Neuronal stem cell (in vitro differentiated cells): ENCODE measurements at regions not wholly inside any gene's neighbourhood (a gene's known extent, or its start where the extent isn't known, plus 50 kb on each side); places are given as distances from the start of the nearest gene placed in this dataset.

Experiments used
- DNase-seq: peaks from one replicate; pipeline ENCODE4 v3.0.0-alpha.2; 2013; ENCODE audit warnings: low spot score
- H2AFZ ChIP-seq: one replicate; pipeline ENCODE4 v1.6.1; 2013; ENCODE audit warnings: mild to moderate bottlenecking, low read length, inconsistent platforms
- H2AK5ac ChIP-seq: 2 replicates; pipeline ENCODE4 v1.6.1; 2013; ENCODE audit warnings: low read depth, mild to moderate bottlenecking, inconsistent platforms, low read length, moderate library complexity, mixed read lengths
- H2BK120ac ChIP-seq: 2 replicates; pipeline ENCODE4 v1.6.1; 2013; ENCODE audit warnings: low read depth, mild to moderate bottlenecking, inconsistent platforms, low read length, moderate library complexity, mixed read lengths
- H2BK12ac ChIP-seq: one replicate; pipeline ENCODE4 v1.6.1; 2013; ENCODE audit warnings: low read length, inconsistent platforms
- H2BK15ac ChIP-seq: 2 replicates; pipeline ENCODE4 v1.6.1; 2013; ENCODE audit warnings: mild to moderate bottlenecking, low read length, inconsistent platforms, mixed read lengths
- H2BK5ac ChIP-seq: one replicate; pipeline ENCODE4 v1.6.1; 2013; ENCODE audit warnings: inconsistent platforms, mild to moderate bottlenecking, low read length, moderate library complexity
- H3K14ac ChIP-seq: one replicate; pipeline ENCODE4 v1.6.1; 2013; ENCODE audit warnings: low read length, inconsistent platforms
- H3K18ac ChIP-seq: 2 replicates; pipeline ENCODE4 v1.6.1; 2013; ENCODE audit warnings: low read length, inconsistent platforms
- H3K23ac ChIP-seq: 2 replicates; pipeline ENCODE4 v1.6.1; 2013; ENCODE audit warnings: low read depth, mild to moderate bottlenecking, mixed read lengths, low read length, inconsistent platforms; ENCODE audit not compliant: poor library complexity
- H3K27ac ChIP-seq: replicated peaks from 3 replicates; pipeline ENCODE4 v1.5.1; 2013; ENCODE audit warnings: low read length, inconsistent platforms
- H3K27me3 ChIP-seq, 3 experiments: 2 replicates each; pipeline ENCODE4 v1.6.1; 2013; ENCODE audit warnings: low read length in 3 of 3, mild to moderate bottlenecking in 2 of 3, inconsistent platforms in 1 of 3, low read depth in 1 of 3, mixed read lengths in 1 of 3, moderate library complexity in 1 of 3; ENCODE audit not compliant: control insufficient read depth in 3 of 3, insufficient read depth in 3 of 3
- H3K36me3 ChIP-seq, 2 donors: replicated peaks in 1 of 2; 2 replicates each; pipeline ENCODE4 v1.6.1; 2013; ENCODE audit warnings: low read length in 2 of 2; ENCODE audit not compliant: control insufficient read depth in 2 of 2, insufficient read depth in 2 of 2
- H3K4ac ChIP-seq: 2 replicates; pipeline ENCODE4 v1.6.1; 2013; ENCODE audit warnings: inconsistent platforms, mild to moderate bottlenecking, low read length, moderate library complexity
- H3K4me1 ChIP-seq, 2 donors: 1 replicate in 1 of 2; 2 replicates in 1 of 2; pipeline ENCODE4 v1.6.1; 2013; ENCODE audit warnings: low read length in 2 of 2, low read depth in 1 of 2; ENCODE audit not compliant: control insufficient read depth in 2 of 2, insufficient read depth in 1 of 2
- H3K4me2 ChIP-seq: one replicate; pipeline ENCODE4 v1.6.1; 2013; ENCODE audit warnings: mild to moderate bottlenecking, low read length, inconsistent platforms; ENCODE audit not compliant: insufficient read depth, poor library complexity, severe bottlenecking
- H3K4me3 ChIP-seq, 2 donors: 2 replicates each; pipeline ENCODE4 v1.5.1; 2013; ENCODE audit warnings: low read length in 2 of 2, mild to moderate bottlenecking in 2 of 2, inconsistent platforms in 1 of 2, moderate library complexity in 1 of 2
- H3K79me1 ChIP-seq: one replicate; pipeline ENCODE4 v1.6.1; 2013; ENCODE audit warnings: low read depth, mild to moderate bottlenecking, inconsistent platforms, low read length, moderate library complexity
- H3K9ac ChIP-seq: one replicate; pipeline ENCODE4 v1.6.1; 2013; ENCODE audit warnings: mild to moderate bottlenecking, low read depth, low read length, inconsistent platforms; ENCODE audit not compliant: poor library complexity
- H3K9me3 ChIP-seq, 2 donors: replicated peaks in 1 of 2; 2 replicates each; pipeline versions ENCODE3 to v1.6.1; 2013; ENCODE audit warnings: low read length in 2 of 2, mild to moderate bottlenecking in 2 of 2, inconsistent platforms in 1 of 2, low read depth in 1 of 2, mixed read lengths in 1 of 2, moderate library complexity in 1 of 2; ENCODE audit not compliant: control insufficient read depth in 2 of 2, insufficient read depth in 1 of 2
- H4K8ac ChIP-seq: one replicate; pipeline ENCODE4 v1.6.1; 2013; ENCODE audit warnings: low read depth, mild to moderate bottlenecking, inconsistent platforms, low read length, moderate library complexity
- H4K91ac ChIP-seq: one replicate; pipeline ENCODE4 v1.6.1; 2013; ENCODE audit warnings: low read length, low read depth, mild to moderate bottlenecking, inconsistent platforms; ENCODE audit not compliant: poor library complexity
- WGBS, 2 donors: extraction: QIAGEN DNeasy Blood & Tissue Kit; methylation state at CpG; one replicate each; pipeline ENCODE4 v1.1.7; 2013; ENCODE audit warnings: missing lambda C conversion rate in 2 of 2, mixed read lengths in 1 of 2; ENCODE audit not compliant: insufficient read length in 2 of 2, insufficient replicate concordance in 1 of 2; ENCODE audit errors: extremely low coverage in 2 of 2; 5-methylcytosine and 5-hydroxymethylcytosine counted together

DNA sequence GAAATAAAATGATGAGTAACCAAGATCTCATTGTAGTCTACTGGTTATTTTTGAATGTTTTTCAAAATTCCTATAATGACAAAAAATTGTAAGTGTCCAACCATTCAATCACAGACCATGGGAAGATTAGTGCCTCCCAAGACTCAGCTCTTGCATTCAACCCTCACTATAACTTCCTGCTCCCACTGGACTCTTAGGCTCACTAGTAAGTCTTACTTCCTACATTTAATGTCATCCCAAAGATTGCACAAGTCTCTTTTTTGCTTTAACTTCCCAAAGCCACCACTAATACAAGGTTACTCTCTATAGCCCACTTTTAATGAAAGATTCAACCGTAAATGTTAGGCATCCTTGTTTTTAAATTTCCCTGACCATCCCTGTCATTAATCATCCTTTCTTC lies 111.9 kb upstream of the NRBF2 start:
- no peak overlapping the region for H4K8ac ChIP-seq
- H3K14ac ChIP-seq = no peak overlapping the region
- no peak for DNase-seq
- no peak overlapping the region for H3K4ac ChIP-seq
- H3K9me3 ChIP-seq = no peaks in the 10 kb centered on the region
- H3K79me1 ChIP-seq = no peaks in the 10 kb centered on the region
- H2BK12ac ChIP-seq = no peak overlapping the region
- no peak overlapping the region for H2BK120ac ChIP-seq
- no peak overlapping the region for H3K4me2 ChIP-seq
- H3K18ac ChIP-seq = no peak overlapping the region
- H3K9ac ChIP-seq = no peak overlapping the region
- H2BK5ac ChIP-seq = no peak overlapping the region
- no peak overlapping the region for H2AK5ac ChIP-seq
- H3K4me1 ChIP-seq = no peaks in the 10 kb centered on the region
- H4K91ac ChIP-seq = no peak overlapping the region
- no peak overlapping the region for H3K23ac ChIP-seq
- H2AFZ ChIP-seq = no peak overlapping the region
- WGBS, 2 donors = no CpG with 5 or more reads among the region's 1 CpG
- H3K36me3 ChIP-seq = no peaks in the 10 kb centered on the region
- H3K27me3 ChIP-seq = no peaks in the 10 kb centered on the region
- H3K4me3 ChIP-seq = no peak overlapping the region
- H2BK15ac ChIP-seq = no peak overlapping the region
- no peak overlapping the region for H3K27ac ChIP-seq

DNA sequence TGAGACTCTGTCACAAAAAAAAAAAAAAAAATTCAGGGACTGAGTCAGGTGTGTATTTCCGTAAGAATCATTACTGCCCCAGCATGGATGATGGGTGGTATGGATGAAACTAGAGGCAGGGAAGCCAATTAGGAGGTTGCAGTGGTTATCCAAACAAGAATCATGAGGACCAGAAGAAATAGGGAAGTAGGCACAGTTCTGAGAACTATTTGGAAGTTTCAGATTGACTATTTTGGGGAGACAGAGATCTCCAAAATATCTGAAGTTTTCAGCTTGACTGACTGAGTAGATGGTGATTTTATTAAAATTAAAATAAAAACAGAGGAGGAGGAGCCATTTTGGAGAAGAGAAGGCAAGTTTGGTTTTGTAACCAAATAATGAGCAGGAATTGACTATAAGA lies 119.4 kb upstream of the NRBF2 start:
- Histone ChIP-seq H3K4me1 (no peaks in the 10 kb centered on the region), H3K4me3 (no peak overlapping the region), H3K18ac (no peak overlapping the region), H3K9ac (no peak overlapping the region), H2BK5ac (no peak overlapping the region), H2BK15ac (no peak overlapping the region), H3K36me3 (no peaks in the 10 kb centered on the region), H3K27ac (no peak overlapping the region), H2BK120ac (no peak overlapping the region), H3K79me1 (no peaks in the 10 kb centered on the region), H2AFZ (no peak overlapping the region), H3K9me3 (no peaks in the 10 kb centered on the region), H3K4me2 (no peak overlapping the region), H3K14ac (no peak overlapping the region), H2BK12ac (no peak overlapping the region), H3K4ac (no peak overlapping the region), H4K8ac (no peak overlapping the region), H3K27me3 (no peaks in the 10 kb centered on the region), H4K91ac (no peak overlapping the region), H2AK5ac (no peak overlapping the region), H3K23ac (no peak overlapping the region)
- no peak for DNase-seq
- WGBS, 2 donors = no CpG with 5 or more reads among the region's 1 CpG

DNA sequence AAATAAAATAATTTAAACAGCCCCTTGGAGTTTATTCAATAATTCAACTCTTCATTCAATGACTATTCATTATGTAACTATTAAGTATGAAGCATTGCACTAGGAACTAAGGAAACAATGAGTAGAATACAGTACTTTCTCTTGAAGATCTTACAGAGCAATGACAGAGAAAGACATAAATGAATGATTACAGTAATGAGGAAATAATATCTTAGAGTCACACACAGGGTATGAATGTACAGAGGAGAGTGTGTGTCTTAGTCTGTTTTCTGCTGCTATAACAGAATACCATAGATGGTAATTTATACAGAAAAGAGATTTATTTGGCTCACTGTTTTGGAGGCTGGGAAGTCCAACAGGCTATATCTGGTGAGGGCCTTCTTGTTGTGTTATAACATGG lies 120.5 kb upstream of the NRBF2 start:
- H3K4me3 ChIP-seq = no peak overlapping the region
- H3K9me3 ChIP-seq = no peaks in the 10 kb centered on the region
- no peak overlapping the region for H3K23ac ChIP-seq
- no peak overlapping the region for H4K8ac ChIP-seq
- no peak overlapping the region for H3K9ac ChIP-seq
- H2BK120ac ChIP-seq = no peak overlapping the region
- H3K4me1 ChIP-seq = no peaks in the 10 kb centered on the region
- no peak overlapping the region for H2AK5ac ChIP-seq
- no peak overlapping the region for H4K91ac ChIP-seq
- H3K36me3 ChIP-seq = no peaks in the 10 kb centered on the region
- H2BK12ac ChIP-seq = no peak overlapping the region
- no peak overlapping the region for H3K4ac ChIP-seq
- H3K27ac ChIP-seq = no peak overlapping the region
- H2BK15ac ChIP-seq = no peak overlapping the region
- H3K79me1 ChIP-seq = no peaks in the 10 kb centered on the region
- H2BK5ac ChIP-seq = no peak overlapping the region
- H2AFZ ChIP-seq = no peak overlapping the region
- DNase-seq = no peak
- H3K27me3 ChIP-seq = no peaks in the 10 kb centered on the region
- H3K4me2 ChIP-seq = no peak overlapping the region
- no peak overlapping the region for H3K18ac ChIP-seq
- H3K14ac ChIP-seq = no peak overlapping the region

DNA sequence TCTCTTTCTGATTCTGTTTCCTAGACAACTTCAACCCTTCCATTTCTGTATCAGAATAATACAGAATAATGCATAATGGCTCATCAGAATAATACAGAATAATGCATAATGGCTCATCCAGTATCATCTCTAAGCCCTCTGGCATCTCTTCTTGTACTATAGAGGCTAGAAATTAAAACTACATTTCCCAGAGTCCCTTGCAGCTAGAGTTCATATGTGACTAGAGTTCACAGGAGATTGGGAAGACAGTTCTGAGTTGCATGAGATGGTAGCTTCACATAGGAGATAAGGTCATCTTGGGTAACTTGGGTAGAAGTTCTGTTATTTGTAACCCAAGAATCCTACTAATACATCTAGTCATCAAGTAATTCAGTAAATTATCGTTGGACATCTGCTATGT lies 122.9 kb upstream of the NRBF2 start:
- no peak overlapping the region for H3K4ac ChIP-seq
- no peak overlapping the region for H3K9ac ChIP-seq
- no peaks in the 10 kb centered on the region for H3K27me3 ChIP-seq
- no peak overlapping the region for H3K4me3 ChIP-seq
- H4K91ac ChIP-seq = no peak overlapping the region
- no peak overlapping the region for H2AFZ ChIP-seq
- H3K36me3 ChIP-seq = no peaks in the 10 kb centered on the region
- H3K18ac ChIP-seq = no peak overlapping the region
- no peak overlapping the region for H2AK5ac ChIP-seq
- no CpG with 5 or more reads among the region's 1 CpG for WGBS, 2 donors
- DNase-seq = no peak
- no peak overlapping the region for H2BK5ac ChIP-seq
- no peak overlapping the region for H3K4me2 ChIP-seq
- H2BK12ac ChIP-seq = no peak overlapping the region
- no peaks in the 10 kb centered on the region for H3K79me1 ChIP-seq
- H2BK15ac ChIP-seq = no peak overlapping the region
- no peak overlapping the region for H2BK120ac ChIP-seq
- no peak overlapping the region for H4K8ac ChIP-seq
- no peaks in the 10 kb centered on the region for H3K4me1 ChIP-seq
- H3K14ac ChIP-seq = no peak overlapping the region
- H3K23ac ChIP-seq = no peak overlapping the region
- no peaks in the 10 kb centered on the region for H3K9me3 ChIP-seq
- H3K27ac ChIP-seq = no peak overlapping the region
